GM04503 (cell line): ENCODE measurements at regions not wholly inside any gene's neighbourhood (a gene's known extent, or its start where the extent isn't known, plus 50 kb on each side); places are given as distances from the start of the nearest gene placed in this dataset.

Experiments
- DNase-seq: peaks from one replicate; pipeline ENCODE4 v3.0.0-alpha.2; 2012; ENCODE audit warnings: low read depth

DNA sequence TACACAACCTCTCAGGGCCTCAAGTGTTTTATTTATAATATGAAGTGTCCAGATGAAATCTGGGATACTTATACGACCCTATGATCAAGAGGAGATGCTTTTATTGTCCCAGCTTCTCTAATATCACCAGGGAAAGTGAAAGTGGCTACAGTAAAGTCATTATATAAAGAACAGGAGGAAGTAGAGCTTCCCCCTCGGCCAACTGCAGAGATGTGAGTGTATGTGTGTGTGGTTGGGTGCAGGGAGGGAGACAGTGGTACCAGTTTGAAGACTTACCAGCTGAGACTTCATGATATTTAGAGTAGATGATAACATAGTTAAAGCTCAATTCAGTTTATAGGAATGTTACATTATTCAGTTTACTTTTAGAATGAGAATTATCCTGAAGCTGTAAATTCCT is 373.6 kb upstream of the DDI1 start:
- DNase-seq = no peak

DNA sequence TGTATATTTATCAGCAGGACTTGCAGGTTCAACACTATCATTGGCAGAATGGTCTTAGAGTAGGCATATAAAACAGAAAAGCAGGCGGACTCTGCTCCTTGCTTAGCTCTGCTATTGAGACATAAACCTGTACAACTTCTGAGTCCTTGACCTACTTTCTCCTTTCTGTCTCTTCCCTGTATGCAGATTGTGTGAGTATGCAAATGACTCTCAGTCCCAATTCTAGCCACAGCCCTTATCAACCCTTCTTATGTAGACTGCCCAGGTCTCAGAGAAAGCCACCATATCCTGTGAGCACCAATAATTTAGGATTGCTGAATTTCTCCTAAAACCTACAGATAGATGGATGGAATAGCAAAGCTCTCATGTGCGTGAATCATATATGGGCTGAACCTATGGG is 367.6 kb upstream of the DDI1 start:
- no peak for DNase-seq

DNA sequence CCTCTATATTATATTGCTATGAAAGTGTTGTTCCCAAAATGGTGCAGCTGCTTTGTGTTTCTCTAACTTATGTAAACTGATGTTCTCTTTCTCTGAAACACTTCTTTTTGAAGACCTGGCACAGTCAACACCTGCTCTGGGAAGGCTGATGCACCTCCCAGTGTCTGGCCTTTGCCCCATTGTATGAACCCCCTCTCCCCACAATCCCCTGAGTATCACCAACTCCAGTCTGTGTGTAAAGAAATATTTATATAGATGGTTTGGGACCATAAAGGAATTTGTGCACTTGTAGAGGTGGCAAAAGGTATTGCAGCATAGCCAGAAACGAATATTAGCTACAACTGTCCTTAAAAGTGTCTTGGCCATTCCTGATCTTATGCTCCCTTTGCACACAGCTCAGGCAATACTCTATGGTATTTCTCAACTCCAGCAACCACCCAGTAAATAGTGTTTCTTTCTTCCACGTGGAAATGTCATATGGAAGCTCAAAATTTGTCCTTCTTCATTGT is 365.2 kb upstream of the DDI1 start:
- DNase-seq = no peak

DNA sequence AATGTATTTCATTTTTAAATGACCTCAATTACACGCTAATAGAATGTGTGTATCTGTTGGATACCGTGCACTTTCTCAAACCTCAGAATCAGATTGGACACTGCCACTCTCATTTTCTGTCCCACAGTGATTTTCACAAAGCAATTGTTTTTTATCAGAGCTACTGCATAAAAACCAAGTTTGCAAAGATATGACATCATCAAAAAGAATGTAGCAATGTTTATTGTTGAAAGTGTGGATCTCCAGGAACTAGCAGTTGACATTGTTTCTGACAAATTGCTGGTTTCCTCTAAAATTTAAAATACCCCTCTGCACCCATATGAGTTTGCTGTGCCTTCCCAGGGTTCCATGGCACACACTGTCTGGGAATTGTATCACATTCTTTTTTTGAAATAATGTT is 362.7 kb upstream of the DDI1 start:
- peak; percentile 47 for DNase-seq

DNA sequence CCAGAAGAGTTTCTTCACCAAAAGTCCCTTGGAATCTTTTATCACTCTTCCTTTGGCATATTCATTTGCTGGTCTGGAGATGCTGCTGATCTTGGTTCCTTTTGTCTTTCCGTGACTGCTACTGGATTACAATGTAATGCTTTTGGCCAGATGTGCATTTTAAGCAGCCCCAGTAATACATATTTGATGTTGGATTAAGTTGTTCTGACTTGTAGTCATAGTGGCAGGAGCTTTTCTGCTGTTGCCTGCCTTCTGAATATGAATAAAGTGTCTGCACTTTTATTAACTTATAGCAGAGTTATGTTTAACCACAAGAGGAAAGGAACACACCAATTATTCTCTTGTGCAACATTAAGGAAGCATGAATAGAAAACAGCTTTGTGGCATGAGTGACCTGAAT is 360.0 kb upstream of the DDI1 start:
- peak; percentile 37 for DNase-seq

DNA sequence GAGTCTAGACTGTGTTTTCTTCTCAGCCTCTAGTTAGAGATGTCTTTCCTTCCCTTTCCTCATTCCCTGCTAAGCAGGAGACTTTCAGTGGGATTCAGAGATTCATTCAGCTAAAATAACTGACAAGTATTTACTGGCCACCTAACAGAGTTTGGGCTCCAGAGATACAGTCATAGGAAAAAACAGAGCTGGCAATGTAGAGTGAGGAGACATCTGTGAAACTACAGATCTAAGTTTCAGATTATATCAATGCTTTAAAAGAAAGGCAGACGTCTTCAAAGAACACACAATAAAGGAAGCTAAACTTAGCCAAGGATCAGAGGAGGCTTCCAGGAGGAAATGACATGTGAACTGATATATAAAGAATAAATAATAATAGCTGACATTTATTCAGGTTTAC is 355.6 kb upstream of the DDI1 start:
- DNase-seq = no peak

DNA sequence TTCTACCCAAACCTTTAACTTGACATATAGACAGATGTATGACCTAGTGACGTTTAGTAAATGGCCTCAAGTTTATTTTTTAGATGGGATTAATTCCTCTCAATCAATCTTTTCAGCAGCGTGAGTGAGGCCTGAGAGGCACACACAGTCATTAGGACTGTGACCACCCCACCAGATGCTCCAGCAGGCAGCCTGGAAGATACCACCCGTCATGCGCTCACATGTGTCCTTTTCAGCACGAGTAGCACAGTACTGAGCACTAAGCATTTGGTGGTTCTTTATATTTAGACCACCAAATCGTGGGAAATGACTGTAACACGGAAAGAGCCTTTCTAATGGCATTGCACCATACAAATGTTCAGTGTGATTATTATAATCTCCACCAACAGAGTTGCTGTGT is 354.6 kb upstream of the DDI1 start:
- DNase-seq = no peak

DNA sequence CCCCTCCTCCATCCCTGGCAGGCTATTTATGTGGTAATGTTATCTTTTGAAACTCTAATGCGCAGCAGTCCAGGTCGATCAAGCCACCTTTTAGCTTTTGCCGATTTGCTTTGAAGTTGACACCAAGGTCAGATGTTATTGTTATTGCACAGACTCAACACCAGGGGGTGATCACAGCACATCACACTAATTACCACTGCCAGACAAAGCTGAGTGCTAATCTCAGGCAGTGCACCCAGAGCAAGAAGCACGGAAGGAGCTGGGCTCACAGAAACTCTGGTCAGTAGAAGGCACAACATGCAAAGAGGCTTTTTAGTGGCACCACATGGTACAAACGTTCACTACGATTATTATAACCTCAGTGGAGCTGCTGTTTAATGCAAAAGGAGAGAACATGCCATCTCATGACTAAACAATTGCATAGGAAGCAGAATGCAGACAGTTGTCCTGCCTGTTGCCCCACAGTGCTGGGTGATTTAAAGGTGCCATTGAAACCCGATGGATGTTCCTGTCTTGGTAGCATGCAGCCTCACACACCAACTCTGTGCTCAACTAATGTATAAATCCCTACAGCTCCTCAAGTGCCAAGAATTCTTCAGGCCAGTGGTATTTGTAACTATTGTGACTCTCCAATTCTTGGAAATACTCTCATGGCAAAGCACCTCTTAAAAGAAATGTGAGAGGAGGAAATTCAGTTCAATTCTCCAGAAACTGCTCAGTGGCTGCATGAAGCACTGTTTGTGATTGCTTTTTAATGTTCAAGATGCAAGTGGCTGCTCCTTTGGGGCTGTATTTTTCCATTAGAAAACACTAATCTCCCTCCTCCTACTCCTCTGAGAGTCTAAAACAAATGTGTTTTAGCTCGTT is 353.9 kb upstream of the DDI1 start:
- peak; percentile 41 for DNase-seq

DNA sequence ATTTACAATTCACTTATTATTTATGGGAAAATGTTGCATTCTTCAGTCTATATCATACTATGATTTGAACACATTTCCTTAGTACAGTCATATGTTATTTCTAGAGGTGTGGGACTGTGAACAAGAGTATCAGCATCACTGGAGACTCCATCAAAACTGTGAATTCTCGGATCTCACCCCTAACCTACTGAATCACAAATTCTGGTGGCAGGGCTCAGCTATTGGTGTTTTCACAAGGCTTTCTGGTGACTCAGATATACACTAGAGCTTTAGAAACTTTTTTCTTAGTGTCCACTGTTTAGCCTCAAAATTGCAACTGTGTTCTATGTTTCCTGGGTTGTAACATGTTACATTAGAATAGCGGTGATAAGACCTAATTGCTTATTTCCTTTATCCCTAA is 352.9 kb upstream of the DDI1 start:
- DNase-seq = no peak

DNA sequence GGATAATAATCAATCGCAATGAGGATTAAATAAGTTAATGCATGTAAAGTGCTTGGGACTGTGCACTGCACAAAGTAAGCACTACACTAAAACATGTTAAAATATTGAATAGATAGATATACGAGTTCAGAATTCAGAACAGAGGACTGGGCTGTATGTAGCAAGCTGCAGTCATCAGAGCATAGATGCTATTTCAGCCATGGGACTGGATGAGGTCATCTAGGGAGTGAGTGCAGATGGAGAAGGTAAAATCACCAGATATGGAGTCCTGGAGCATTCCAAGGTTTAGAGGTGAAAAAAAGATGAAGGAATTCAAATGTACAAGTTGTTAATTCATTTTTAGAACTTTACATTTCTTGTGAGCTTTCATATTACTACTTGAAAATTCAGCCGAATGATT is 347.5 kb upstream of the DDI1 start:
- DNase-seq = no peak

DNA sequence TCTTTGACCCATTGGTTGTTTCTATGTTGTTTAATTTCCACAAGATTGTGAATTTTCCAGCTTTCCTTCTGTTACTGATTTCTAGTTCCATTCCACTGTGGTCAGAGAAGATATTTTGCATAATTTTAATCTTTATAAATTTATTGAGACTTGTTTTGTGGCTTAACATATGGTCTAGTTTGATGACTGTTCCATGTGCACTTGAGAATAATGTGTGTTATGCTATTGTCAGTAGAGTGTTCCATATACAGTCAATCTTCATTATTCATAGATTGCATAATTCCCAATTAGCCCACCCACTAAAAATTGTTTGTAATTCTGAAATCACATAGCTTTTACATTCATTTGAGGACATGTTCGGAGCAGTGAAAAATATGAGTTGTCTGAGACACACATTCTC is 346.1 kb upstream of the DDI1 start:
- no peak for DNase-seq

DNA sequence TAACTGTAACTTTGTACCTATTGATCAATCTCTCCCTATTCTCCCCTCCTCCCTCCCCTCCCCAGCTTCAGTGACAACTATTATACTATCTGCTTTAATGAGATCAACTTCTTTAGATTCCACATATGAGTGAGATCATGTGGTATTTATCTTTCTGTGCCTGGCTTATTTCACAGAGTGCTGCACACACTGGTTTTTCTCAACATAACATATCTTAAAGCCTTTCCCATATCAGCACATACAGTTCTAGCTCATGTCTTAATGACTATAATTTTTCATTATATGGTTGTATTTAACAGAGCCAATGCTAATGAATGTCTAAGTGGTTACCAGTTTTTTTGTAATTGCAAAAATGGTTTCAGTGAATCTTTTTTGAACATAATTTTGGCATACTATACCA is 340.3 kb upstream of the DDI1 start:
- no peak for DNase-seq

DNA sequence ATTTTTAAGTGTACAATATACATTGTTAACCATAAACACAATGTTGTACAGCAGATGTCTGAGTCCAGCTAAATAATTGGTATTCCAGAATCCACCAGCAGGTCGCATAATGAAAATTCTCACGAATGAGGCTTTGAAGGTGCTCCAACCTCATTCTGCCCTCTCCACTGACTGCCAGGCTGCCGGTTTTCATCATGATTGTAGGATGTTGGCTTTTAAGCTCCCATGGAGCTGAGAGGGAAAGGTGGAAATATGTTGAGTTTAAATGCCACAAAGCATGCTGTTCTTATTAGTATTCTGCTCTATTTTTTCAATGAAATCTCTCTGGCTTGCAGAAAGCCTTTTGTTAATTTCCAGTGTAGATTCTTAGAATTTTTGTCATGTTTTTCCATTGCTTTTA is 337.2 kb upstream of the DDI1 start:
- no peak for DNase-seq

DNA sequence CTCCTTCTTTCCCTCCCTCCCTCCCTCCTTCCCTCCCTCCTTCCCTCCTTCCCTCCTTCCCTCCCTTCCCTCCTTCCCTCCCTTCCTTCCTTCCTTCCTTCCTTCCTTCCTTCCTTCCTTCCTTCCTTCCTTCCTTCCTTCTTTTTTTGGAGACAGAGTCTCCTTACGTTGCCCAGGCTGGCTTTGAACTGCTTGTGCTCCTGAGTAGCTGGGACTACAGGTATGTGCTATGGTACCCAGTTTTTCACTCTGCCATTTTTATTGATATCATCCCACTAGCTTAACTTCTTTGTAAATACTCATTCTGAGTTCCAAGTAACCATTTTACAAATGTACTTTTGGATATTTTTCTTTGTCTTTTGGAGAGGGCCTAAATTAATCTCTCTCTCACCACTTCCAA is 336.8 kb upstream of the DDI1 start:
- DNase-seq = no peak

DNA sequence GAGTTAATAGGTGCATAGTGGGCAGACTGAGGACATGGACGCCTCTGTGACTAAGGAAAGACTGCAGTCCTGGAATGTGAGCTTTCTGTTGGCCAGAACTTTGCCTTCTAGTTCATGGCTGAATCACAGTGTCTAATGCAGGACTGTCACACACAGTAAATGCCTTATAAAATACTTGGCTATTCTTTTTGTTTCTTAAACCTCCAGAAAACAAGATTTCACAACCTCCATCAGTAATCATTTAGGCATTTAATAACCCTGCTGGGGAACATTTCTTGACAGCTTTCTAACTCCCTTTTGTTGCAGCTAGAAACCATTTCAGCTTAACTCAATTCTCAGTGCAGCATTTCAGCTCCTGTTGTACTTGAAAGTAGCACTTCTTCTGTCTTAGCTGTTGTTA is 335.8 kb upstream of the DDI1 start:
- DNase-seq = peak; percentile 93

DNA sequence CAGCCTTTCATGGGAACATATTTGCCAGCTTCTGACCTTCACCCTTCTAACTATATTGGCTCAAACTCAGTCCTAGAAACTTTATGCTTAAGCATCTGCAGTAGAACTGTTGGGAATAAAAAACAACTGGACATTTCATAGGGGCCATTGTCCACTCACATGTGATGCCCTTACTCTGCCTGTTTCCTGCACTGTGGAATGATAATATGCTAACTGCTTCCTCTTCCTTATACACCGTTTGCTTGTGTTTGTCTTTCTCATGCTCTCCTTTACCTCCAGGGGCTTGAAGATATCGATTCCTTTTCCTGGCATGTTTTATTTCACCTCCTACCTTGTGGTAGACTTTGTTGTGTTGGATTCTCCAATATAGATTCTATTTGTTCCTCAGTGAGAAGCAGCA is 333.0 kb upstream of the DDI1 start:
- DNase-seq = no peak

DNA sequence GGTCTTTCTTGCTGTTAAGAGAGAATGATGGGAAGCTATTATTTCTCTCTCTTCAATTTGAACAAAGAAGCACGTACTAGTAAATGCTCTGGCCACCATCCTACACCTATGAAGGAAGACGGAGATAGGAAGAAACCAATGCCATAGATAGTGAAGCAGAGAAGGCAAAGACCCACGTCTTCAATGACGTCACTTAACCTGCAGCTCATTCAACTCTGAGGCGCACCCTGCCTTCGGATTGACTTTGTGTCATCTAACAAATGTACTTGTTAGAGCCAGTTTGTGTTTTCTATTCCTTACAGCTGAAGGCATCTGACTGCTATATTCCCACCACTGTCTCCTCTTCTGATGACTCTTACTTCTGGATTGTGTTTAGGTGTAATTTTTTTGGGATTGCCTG is 332.5 kb upstream of the DDI1 start:
- DNase-seq = no peak

DNA sequence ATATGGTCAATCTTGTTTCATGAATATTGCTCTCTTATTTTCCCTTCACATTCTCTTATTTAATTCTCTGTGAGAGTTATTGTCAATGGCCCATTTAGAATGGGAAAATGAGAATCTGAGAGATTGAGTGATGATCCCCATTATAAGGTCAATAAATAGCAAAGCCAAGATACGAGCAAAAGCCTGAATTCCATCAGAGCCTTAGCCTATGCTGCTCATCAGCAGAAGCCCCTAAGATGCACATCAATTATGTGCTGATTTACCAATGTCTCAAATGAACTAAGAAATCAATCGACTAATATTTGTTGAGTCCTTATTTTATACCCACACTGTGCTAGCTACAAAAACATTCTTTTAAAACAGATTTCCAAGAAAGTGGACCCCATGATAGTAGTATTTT is 330.8 kb upstream of the DDI1 start:
- no peak for DNase-seq

DNA sequence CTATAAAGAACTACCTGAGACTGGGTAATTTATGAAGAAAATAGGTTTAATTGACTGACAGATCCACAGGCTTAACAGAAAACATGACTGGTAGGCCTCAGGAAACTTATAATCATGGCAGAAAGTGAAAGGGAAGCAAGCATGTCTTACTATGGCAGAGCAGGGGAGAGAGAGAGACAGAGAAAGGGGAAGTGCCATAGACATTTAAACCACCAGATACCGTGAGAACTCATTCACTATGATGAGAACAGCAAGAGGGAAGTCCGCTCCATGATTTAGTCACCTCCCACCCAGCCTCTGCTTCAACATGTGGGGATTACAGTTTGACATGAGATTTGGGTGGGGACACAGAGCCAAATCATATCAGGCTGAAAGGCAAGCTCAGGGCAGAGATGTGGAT is 327.1 kb upstream of the DDI1 start:
- no peak for DNase-seq

DNA sequence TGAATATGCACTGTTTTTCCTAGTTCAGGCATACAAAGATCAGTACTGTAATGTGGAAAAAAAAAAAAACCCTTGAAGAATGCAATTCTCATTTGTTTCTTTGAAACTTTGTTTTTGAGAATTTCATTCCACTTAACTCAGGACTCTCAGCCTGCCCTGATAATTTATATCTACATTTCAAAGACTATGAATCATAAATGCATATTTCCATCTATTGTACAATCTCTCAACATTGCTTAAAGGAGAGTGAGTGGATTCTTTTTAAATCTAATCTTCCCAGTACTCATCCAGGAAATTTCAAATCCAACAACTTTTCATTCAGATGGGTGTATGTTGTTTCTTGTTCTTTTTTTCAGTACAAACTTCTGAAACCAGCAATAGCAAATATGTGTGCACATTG is 322.2 kb upstream of the DDI1 start:
- peak; percentile 30 for DNase-seq

DNA sequence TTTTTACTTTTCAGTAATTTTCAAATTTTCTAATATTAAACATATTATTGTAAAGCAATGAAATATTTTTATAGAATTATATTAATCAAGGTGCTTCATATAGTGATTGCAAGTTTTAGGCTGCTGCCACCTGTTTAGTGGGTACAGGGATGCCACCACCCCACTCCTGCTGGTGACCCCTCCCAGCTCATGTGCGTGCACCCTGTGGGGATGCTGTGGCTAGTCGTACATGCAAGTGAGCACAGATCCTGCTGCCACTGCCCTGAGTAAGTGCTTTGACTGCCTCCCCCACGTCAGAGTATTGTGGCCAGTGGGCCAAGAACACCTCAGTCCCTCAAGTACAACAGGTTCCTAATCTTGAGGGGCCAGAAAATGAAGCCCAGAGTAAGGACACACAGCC is 320.1 kb upstream of the DDI1 start:
- DNase-seq = no peak

DNA sequence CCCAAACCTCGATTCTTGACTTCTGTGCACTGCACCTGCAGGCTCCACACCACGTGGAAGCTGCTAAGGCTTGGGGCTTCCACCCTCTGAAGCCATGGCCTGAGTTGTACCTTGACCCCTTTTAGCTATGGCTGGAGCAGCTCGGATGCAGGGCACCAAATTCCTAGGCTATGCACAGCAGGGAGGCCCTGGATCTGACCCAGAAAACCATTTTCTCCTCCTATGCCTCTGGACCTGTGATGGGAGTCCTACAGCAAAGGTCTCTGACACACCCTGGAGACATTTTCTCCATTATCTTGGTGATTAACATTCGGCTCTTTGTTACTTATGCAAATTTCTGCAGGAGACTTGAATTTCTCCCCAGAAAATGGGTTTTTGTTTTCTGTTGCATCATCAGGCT is 309.2 kb upstream of the DDI1 start:
- no peak for DNase-seq

DNA sequence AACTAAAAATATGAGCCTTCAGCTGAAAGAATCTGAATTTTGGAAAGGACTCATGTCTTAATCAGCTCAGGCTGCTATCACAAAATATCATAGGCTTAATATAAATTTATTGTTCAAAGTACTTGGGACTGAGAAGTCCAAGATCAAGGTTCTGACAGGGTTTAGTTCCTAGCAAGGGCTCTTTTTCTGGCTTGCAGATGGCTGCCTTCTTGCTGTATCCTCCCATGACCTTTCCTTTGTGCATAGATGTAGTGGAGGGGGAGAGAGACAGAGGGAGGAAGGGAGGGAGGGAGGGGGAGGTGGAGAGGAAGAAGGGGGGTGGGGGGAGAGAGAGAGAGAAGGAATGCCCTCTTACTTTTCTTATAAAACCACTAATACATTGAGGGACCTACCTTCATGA is 306.8 kb upstream of the DDI1 start:
- DNase-seq = no peak
